GM19455 (cell line): ENCODE measurements at regions not wholly inside any gene's neighbourhood (a gene's known extent, or its start where the extent isn't known, plus 50 kb on each side); places are given as distances from the start of the nearest gene placed in this dataset.

Experiments
- ATAC-seq: cut with Tn5 transposase; IDR thresholded peaks from one replicate; pipeline ENCODE4 v1.9.1; 2021; ENCODE audit not compliant: unreplicated experiment

DNA sequence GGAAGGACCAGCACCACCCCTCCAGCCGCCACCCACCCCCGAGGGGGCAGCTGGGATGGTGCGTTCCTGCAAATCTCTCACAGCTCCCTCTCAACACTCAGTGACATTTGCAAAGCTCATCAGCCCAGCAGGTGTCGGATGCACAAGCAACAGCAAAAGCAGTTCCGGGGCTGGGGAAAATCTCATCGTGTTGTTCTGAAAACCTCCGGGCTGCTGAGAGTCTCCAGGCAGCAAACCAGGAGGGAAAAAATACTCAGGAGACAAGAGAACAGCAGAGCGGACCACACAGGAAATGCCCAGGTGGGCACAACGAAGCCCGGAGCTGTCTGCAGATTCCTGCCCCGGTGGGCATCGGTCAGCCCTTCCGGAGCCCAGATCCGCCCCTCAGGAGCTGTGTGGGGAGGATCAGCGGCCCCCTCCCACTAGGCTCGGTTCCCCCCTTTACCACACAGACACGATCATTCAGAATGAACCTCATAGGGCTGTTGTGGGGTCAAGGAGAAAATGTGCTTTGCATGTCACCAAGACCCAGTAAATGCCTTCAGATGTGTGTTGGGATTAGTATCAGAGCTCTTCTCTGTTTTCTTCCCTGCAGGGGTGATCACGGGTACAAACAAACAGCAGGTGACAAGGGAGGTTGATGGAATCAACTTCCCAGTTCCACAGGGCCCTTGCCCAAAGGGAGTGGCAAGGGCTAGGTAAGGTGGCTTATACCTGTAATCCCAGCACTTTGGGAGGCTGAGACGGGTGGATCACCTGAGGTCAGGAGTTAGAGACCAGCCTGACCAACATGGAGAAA, 127.0 kb upstream of the TIAM1 start:
- ATAC-seq = no peak

DNA sequence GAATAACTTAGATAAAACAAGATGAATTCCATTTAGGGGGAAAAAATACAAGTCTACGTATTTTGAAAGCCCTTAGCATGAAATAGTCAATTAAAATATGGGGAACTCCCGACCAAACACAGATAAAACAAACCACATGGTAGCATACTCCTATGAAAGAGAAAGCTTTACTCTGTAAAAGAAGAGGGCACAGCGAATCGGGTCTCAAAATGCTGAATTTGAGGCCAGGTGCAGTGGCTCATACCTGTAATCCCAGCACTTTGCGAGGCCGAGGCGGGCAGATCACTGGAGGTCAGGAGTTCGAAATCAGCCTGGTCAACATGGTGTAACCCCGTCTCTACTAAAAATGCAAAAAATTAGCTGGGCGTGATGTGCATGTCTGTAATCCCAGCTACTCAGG, 116.9 kb upstream of the TIAM1 start:
- ATAC-seq = no peak

DNA sequence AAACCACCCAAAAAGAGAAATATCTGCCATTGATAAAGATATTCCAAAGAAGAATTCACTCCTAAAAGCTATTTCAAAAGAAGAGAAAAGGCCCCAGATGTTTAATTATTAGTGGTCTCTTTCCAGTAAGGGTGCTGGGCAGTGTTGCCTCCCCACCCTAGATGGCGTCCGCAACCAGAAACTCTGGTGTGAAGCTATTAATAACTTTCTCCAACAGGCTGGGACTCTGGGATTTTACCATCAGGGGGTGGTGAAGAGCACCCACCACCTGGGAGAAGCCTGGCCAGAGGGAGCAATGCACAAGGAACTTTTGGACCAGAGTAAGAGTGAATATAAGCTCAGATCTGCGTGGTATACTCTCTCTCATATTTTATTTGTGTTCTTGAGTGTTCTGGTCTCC, 115.4 kb upstream of the TIAM1 start:
- ATAC-seq = no peak

DNA sequence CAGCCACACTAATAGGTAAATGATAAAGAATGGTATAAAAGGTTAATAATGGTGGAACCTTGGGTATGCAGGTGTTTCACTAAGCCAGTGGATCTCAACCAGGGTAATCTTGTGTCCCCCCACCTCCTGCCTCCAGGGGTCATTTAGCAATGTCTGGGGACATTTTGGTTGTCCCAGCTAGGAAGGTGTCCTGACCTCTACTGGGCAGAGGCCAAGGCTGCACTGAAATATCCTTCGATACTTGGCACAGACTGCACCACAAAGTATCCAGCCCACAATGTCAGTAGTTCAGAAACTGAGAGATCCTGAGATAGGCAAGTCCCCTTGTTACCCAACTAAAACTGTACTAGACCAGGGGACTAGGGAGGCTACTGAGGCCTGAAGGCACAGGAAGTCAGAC, 113.6 kb upstream of the TIAM1 start:
- no peak for ATAC-seq

DNA sequence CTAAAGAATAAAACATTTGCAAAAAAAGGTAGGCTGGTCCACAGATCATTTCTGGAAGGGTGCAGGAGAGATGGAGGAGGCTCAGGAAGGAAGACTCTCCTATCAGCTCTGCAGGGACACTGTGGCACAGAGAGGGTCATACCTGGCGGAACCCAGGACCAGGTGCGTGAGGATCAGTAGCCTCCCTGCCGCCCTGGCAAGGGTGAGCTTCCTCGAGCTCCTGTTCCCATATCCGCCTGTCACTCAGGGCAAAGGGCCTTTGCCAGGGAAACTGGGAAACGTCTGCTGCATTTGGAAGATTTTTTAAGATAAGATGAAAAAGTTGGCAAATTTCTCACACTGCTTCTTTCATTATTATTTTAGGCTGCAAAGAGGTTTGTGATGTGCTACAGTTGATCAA, 112.1 kb upstream of the TIAM1 start:
- no peak for ATAC-seq

DNA sequence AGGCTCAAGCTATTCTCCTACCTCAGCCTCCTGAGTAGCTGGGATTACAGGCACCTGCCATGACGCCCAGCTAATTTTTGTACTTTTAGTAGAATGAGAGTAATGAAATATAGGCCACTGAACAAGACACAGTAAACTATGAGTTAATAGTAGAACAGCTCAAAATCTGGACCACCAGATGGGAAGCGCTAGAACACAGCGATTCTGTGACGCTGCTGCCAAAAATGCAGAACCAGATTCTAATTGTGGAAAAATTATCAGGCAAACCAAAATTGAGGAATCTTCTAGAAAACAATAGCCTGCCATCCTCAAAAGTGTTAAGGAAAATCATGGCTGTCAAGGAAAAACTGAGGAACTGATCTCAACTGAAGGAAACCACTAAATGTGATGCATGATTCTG, 111.4 kb upstream of the TIAM1 start:
- no peak for ATAC-seq

DNA sequence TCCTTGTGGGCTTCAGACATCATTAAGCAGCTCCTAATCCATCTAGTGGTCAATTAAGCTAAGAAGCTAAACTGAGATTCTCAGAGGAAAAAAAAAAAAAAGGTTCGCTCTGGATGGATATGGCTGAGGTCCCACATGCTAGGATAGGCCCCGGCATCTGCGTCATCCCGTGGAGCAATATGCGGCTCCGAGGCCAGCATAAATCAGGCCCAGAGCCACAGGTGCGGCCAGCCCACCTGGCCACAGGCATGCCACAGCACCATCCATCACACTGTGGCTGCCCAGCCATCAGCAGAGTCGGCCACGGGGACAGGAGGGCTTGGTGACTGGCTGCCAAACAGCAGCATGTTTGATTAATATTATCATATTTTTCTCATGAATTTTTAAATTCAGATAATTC, 106.9 kb upstream of the TIAM1 start:
- no peak for ATAC-seq

DNA sequence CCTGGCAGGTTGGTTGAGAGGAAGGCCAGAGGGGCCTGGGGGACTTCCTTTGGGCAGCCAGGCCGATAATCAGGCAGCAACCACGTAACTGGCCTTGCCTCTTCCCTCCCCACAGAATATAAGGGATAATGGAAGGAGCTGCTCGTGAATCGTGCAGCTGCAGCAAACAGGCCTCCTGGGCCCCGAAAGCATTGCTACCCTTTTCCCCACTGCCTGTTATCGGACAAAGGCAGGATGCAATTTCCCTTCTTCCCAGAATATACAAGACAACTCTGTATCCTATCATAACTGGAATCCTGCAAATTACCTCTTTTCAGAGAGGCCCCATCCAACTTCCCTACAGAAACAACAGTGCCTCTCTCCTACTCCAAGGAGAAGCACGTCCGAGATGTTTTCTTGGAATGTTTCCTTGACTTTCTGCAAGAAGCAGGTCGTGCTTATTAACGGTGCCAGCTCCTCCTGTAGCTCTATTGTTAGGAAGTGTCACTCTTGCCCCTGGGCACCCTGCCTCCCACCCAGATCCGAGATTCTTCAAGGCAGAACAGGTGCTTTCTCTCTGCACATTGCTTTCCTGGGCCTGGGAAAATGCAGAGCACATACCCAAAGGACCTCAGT, 106.0 kb upstream of the TIAM1 start:
- ATAC-seq = no peak

DNA sequence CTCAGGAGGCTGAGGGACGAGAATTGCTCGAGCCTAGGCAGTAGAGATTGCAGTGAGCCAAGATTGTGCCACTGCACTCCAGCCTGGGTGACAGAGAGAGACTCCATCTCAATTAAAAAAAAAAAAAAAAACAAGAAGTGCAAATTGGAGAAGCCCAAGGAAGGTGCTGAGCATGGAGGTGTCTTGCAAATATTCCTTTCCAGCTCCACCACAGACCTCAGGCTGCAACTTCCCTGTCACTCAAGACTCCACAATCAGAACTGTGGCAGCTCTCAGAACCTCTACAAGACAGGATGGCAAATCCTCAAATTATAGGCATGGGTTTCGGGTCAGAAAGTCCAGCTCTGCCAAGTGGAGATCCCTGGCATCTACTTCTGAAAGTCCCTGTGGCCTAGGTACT, 104.4 kb upstream of the TIAM1 start:
- no peak for ATAC-seq

DNA sequence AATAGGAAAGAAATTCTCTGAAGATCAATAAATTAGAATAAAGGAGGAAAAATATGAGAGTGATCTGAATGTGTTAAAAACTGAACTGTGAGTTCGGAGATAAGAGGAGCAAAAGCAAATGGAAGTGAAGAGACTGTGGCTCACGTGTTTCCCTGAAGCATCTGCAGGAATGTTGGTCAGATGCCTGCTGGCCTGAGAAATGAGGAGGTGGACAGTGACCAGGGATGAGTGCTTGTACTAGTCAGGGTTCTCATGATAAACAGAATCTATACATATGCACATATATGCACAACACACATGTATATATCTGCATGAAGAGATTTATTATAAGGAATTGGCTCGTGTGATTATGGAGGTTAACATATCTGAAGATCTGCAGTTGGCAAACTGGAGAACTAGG, 103.4 kb upstream of the TIAM1 start:
- no peak for ATAC-seq

DNA sequence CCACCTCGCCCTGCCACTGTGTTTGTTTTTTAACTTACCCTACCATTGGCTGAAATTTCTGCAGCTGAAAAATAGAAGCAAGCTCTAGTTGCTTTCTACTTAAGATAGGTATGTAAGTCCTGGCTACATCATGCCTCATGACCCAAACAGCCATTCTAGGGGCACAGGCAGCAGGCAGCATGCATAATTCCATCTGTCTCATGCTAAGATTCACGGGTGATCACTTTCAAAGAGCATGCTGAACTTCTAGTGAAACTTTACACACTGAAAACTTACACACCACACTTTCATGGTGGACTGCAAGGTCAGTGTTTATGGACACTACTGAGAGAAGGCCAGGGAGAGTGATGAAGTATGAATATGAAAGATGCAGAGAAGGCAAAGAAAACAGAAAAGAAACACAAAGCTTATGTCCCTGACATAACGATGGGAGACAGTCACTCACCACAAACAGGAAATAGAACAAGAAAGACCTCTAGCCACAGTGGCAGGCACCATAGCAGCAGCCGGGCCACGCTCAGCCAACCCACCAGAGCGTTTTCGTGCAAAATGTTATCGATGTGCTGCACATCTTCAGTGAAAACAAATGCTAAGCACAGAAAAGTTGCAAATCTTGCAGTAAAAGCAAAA, 102.3 kb upstream of the TIAM1 start:
- ATAC-seq = no peak

DNA sequence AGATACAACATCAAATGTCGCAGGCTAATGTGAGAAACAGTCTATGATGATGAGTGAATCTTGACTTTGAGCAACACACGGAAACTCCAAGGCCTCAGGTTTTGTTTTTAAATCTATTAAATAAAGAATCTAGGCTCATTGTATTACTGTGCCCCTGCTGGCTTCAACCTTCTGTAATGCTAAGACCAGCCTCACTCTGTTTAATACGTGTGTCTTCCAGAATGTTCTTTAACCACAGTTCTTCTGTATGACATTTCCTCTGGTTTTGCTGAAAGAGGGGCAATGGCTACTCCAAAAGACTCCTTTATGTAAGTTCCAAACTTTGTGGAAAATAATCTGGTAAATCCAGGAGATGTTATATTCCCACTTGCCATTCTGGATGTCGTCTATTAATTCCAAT, 101.1 kb upstream of the TIAM1 start:
- ATAC-seq = no peak

DNA sequence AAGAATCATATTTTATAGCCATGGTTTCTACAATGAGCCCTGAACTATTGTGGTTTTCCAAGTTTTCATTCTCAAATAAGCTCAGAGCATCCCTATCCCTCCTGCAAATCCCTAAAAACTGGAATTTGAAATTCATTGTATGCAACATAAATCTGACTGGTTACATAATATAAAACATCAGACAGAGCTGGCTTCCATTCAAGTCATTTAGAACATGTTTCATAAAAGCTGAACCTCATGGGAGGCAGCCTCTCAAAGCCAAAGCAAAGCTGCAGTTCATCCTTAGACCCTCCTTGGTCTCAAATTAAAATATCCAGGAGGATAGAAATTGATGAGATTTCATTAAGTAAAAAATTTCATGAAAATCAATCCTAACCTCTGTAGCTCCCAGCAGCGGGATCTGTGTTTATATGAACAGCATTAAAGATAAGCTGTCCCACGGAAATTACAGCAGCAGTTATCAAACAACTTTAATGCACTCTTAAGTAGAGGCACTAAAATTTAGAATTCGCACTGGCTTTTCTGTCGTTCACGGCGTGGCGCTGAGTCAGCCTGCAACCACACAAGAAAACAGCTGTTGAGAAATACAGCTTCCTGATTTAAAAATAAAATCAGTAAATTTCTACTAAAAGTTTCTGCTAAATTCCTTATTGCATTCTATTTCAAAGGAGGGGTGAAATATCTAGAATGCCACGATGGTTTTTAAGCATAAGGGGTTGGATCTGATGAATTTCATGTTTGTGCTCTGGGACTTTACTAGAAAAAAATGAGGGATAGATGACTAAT, 99.9 kb upstream of the TIAM1 start:
- no peak for ATAC-seq

DNA sequence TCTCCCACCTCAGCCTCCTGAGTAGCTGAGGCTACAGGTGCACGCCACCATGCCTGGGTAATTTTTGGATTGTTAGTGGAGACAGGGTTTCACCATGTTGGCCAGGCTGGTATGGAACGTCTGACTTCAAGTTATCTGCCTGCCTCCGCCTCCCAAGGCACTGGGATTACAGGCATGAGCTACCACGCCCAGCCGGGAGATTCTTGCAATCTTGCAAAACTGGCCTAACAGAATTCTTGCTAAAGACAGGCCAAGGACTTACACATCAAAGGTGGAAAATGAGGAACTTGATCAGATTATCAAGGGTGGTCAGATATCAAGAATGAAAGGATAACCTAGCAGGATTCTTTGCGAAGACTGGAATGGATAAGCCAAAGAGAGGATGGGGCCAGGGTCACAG, 98.3 kb upstream of the TIAM1 start:
- no peak for ATAC-seq

DNA sequence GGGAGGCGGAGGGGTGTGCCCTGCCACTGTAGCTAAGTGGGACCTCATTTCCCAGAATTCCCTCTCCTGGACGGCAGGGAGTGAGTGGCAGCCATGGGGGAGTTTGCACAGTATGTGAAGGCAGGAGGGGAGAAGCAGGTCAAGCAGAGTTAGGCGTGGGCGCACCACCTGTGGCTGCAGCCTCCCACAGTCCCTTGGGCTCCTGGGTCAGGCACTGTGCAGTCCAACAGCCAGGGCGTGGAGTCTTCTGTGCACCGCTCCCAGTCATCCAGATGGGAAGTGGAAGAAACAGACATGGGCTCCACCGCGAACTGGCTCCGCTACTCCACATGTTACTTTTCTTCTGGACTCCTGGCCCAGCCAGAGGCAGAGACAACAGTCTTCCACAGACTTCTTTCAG, 85.4 kb upstream of the TIAM1 start:
- no peak for ATAC-seq

DNA sequence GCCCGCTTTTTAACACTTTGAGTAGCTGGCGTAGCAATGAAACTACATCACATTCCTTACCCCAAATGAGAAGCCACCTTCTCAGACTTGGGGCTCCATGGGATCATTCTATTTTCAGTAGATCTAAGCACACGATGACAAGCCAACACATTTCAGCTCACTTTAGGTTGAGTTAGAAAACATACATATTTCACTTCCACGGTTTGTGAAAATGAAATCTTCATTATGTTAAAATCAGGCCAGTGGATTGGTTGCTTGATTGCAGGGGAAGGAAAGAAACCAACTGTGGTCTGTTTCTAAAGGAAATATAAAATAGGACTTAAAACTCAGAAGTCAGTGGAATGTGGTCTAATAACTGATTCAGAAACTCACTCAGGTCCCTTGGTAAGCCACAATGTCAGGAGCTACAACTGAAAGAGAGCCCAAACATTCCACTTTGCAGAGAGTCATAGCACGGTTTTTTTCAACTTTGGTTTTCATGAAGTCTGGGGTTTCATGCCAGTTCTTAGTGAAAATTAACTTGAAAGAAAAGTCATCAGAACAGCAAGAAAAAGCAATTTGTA, 82.3 kb upstream of the TIAM1 start:
- no peak for ATAC-seq

DNA sequence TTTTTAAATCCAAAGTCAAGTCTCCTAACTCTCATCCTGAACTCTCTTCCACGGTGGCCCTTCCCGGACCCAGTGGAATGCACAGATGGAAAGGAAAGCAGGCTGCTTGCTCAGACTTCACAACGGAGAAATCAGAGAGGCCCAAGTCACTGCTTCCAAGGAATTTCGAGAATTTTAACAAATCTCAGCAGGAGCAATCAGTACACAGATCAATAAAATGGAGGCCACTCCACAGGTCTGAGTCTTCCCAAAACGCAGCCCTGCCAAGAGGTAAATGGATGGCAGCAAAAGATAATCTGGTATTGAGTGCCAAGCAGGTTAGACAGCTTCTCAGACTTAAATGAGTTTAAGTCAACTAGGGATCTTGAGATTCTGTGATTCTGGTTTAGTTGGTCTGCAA, 81.1 kb upstream of the TIAM1 start:
- ATAC-seq = no peak

DNA sequence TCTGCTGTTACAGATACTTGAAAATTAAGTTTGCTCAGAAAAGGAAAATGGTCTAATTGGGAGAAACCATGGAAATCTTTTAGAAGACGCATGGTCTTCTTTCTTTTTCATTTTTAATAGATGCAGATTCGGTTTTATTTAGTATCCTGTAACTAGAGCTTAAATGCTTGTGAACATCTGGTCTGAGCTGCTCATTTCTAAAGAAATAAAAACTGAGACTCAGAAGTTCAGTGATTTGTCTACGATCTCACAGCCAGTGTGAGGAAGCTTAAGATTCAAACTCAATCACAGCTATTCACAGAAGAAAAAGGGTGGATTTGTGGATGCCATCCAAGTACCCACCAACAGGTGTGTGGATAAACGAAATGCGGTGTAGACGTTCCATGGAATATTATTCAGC, 80.0 kb upstream of the TIAM1 start:
- ATAC-seq = no peak

DNA sequence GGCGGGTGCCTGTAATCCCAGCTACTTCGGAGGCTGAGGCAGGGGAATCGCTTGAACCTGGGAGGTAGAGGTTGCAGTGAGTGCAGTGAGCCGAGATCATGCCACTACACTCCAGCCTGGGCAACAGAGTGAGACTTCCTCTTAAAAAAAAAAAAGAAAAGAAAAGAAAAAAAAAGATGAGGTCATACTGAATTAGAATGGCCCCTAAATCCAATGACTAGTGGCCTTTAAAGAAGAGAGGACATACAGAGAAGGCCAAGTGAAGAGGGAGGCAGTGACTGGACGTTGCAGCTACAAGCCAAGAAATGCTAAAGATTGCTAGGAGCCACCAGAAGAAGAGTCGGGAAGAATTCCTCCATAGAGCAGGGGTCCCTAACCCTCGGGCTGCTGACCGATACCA, 76.9 kb upstream of the TIAM1 start:
- ATAC-seq = no peak

DNA sequence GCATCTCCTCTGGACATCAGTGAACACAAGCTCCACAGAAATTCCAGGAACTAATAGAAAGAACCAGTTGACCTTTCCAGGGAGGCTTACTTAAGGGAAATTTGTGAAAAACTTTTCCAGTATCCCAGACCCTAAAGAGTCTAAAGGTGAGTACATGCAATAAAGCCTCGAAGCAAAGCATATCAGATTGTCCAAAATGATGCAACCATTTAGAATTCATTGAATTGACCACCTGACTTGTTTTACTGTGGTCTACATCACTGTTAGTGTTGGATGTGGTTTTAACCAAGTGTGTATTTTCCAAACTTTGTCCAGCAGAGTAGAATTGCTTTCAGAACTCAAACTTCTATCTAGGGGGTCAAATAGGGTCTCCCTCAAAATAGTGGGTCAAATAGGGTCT, 76.3 kb upstream of the TIAM1 start:
- no peak for ATAC-seq

DNA sequence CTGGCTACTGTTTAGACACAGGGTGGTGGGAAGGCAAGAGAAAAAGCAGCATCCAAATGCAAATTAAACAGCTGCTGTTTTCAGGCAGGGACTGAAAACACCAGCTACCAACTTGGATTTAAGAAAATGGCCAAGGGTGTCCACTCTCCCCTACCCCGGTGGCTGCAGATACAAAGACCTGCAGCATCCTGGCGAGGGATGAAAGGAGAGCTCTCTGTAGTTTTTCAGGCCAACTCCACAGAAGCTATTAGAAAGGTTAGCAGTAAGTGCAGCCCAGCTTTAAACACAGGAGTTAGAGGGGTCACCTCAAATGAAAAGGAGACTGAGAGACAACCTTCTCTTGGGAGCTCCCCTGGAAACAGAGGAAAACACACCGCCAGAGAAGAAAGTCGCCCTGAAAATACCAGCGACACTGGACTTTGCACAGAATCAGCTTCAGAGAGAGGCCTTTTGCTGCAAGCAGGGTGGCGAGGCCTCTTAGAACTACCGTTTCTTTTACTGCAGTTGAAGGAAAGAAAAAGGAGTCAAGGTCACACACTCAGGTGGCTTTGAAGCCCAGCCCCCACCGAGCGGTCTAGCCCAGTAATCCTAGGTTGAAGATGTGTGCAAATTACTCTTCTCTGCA, 74.4 kb upstream of the TIAM1 start:
- no peak for ATAC-seq
